ENCODE measurements at regions not wholly inside any gene's neighbourhood (a gene's known extent, or its start where the extent isn't known, plus 50 kb on each side); places are given as distances from the start of the nearest gene placed in this dataset.
"Not testable (repeated sequence)": the region's sequence is repeated elsewhere in the genome, so short reads cannot be mapped to it uniquely, and the experiment has no call there.

GRCh38 chr3:87478716-87479115, 202.3 kb upstream of the POU1F1 start:
- no peak for DNase-seq

DNA sequence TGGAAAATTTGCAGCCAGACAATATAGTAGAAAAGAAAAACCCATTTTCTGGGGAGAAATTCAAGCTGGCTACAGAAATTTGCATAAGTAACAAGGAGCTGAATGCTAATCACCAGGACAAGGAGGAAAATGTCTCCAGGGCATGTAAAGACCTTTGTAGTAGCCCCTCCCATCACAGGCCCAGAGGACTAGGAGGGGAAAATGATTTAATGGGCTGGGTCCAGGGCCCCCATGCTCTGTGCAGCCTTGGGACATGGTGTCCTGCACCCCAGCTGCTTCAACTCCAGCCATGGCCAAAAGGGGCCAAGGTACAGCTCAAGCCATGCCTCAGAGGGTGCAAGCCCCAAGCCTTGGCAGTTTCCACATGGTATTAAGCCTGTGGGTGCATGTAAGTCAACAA, 197.6 kb upstream of the POU1F1 start:
- DNase-seq: no peak

DNA sequence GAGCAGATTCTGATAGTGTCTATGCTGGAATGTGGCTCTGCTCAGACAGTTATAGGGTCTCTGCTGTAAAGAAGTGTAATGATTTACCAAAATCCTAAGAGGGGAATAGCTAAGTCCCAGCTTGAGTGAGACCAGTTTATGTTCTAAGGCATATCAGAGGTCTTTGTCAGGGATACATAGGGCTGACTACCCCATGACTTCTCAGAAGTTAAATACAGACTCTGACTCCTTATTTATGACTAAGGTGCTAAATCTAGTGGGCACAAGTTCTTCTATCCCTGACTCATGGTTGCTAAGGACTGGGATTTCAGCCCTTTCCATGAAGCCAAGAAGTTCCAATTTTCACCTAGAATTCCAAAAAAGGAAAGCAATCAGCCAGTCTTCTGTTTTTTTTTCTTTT, 192.6 kb upstream of the POU1F1 start:
- DNase-seq: no peak

- no peak for DNase-seq
Measured at GRCh38 chr3:87468235-87468634, 191.9 kb upstream of the POU1F1 start.

DNA sequence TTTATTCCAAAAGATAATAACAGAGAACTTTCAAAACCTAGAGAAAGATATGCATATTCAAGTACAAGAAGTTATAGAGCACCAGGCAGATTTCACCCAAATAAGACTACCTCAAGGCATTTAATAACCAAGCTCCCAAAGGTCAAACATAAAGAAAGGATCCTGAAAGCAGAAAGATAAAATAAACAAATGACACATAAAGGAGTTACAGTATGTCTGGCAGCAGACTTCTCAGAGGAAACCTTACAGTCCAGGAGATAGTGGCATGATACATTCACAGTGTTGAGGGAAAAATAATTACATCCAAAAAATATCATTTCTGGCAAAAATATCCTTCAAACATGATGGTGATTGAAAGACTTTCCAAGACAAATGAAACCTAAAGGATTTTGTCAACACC, 185.8 kb upstream of the POU1F1 start:
- no peak for DNase-seq

DNA sequence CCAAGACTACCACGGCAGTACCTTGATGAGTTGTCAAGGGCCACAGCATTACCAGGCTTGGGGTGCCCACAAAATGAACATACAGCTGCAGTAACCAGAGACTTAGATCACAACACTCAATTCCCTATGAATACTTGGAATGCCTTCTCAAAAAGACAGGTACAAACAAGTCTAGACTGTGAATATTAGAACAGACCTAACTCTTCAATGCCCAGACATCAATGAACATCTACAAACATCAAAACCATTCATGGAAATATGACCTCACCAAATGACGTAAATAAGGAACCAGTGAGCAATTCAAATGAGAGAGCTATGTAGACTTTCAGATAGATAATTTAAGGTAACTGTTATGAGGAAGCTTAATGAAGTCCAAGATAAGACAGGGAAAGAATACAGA, 185.1 kb upstream of the POU1F1 start:
- DNase-seq: no peak

GRCh38 chr3:87461036-87461435, 184.7 kb upstream of the POU1F1 start:
- no peak for DNase-seq

DNA sequence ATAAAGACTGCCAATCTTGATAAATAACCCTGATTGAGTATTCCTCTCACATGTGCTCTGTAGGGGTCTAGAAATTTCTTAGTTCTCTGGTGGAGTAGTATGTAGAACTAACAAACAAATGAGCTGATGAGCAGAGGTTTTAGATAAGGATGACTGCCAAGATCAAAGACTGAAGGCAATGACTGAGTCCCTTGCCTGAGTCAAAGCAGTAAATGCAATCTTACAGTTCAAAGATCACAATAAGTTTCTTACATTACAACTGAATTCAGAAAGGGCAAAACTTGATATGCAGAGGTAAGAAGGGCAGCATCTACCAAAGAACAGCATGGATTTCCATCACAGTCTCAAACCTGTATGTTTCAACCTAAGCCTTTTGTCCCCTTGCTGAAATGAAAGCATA, 172.2 kb upstream of the POU1F1 start:
- no peak for DNase-seq

- DNase-seq: no peak
Measured at GRCh38 chr3:87446849-87447387, 170.5 kb upstream of the POU1F1 start.

DNA sequence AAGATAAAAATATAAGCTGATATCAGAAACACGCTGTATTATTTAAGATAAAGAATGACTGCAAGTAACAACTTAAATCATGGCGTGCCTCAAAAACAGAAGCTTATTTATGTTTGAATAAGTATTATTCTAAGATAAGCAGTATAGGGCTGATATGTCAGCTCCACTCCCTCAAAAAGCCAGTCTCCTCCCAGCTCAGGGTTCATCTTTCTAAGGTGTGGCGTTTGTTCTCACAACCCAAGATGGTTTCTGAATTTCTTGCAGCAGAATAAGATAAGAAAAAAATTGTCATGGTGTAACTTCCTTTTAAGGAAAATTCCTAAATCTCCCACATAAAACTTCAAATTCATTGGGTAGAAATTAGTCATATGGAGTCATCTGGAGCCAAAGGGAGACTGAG, 166.1 kb upstream of the POU1F1 start:
- DNase-seq: no peak

- DNase-seq: no peak
Measured at GRCh38 chr3:87437765-87438164, 161.4 kb upstream of the POU1F1 start.

- DNase-seq: no peak
Measured at GRCh38 chr3:87436781-87437543, 160.6 kb upstream of the POU1F1 start.

DNA sequence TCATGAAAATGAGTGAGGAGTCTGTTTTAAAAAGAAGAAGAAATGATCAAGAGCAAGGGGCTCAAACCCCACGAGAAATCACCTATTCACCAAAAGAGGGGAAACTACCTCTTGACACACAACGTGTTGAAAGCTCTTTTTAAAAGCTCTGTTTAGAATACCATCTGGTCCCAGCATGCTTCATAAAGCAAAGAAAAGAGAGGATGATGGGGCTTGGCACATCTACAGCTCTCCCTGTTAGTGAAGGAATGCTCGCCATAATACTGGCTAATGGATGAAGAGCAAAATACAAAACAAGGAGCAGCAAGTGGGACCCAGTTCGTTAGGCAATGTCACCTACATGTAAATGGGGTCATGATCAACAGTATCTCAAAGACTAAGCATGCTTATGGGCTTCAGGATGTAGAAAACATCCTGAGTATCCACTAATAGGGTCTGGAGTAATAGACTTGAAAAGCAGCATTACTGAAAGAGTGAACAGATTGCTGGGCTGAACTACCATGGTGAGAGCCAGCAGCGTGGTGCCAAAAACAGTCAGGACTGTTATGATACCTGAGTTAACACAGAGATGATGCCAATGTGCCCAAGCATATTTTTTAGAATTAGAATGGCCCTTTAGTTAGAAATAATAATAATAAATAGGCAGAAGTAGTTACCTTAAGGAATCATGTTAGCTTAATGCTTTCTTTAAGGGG, 159.7 kb upstream of the POU1F1 start:
- DNase-seq: no peak

GRCh38 chr3:87433445-87433844, 157.1 kb upstream of the POU1F1 start:
- not testable (repeated sequence) for DNase-seq

GRCh38 chr3:87426918-87427317, 150.5 kb upstream of the POU1F1 start:
- no peak for DNase-seq

DNA sequence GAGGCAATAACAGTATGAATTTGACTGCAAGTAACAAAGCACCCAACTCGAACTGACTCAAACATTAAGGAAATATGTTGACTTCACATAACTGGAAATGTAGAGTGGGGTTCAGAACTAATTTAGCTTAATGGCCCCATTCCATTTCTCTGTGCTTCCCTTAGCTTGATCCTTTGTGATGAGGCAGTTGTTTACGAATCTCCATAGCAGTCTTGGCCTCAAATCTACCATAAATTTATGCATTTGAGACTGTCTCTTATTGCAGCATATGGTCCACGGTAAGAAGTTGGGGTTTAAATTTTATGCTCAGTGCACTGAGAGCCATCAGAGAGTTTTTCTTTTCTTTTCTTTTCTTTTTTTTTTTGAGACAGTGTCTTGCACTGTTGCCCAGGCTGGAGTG, 148.7 kb upstream of the POU1F1 start:
- no peak for DNase-seq

DNA sequence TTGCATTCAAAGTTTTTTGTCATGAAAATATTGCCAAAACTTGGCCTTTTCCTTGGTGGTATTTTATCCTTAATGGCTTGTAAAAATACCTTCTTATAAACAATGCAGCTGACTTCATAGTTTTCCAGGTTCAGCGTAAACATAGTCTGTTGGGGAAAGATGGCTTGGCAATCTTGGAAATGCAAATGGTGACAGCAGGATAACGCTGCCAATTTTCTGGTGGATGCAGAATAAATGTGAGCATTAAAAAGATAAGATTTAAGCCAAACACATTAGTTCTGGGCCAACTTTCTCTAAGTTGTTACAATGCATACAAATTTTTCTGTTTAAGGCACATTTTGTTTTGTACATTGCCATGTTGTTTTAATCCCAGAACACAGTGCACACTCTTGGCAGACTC, 147.0 kb upstream of the POU1F1 start:
- DNase-seq: no peak

- DNase-seq: no peak
Measured at GRCh38 chr3:87422333-87422732, 145.9 kb upstream of the POU1F1 start.

DNA sequence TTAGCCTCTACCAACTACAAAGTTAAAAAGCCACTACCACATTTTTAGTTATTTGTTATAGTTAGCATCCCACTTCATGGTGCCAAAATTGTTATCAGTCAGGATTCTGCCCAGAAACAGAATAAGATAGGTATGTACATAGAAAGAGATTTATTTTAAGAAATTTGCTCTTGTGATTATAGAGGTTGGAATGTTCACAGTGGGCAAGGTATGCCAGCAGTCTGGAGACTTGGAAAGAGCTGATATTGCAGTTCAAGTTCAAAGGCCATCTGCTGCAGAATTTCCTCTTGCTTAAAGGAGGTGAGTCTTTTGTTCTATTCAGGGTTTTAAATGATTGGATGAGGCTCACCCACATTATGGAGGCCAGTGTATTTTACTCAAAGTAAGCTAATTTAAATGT, 143.8 kb upstream of the POU1F1 start:
- DNase-seq: no peak

- DNase-seq: no peak
Measured at GRCh38 chr3:87414271-87414670, 137.9 kb upstream of the POU1F1 start.

DNA sequence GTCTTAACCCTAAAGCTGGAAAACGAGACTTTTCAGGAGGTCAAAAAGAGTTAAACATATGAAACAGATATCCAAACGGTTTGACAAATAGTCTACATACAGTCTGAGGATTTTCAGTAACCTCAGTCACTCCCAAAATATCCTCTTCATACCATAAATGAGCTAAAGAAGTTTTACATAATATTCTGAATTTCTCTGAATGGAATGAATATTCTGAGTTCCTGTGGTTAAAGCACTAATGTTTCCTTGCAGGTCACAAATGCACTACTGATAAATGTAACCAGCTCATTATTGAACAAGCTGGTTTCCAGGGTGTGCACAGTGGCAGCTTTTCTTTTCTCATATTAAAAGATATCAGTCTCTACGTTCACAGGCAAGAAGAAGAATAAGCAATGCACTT, 137.4 kb upstream of the POU1F1 start:
- DNase-seq: no peak

- no peak for DNase-seq
Measured at GRCh38 chr3:87410110-87410509, 133.7 kb upstream of the POU1F1 start.

GRCh38 chr3:87398168-87398801, 121.9 kb upstream of the POU1F1 start:
- no peak for DNase-seq

GRCh38 chr3:87397211-87397610, 120.8 kb upstream of the POU1F1 start:
- no peak for DNase-seq
